Endothelial cell of umbilical vein (primary cell): ENCODE measurements at regions not wholly inside any gene's neighbourhood (a gene's known extent, or its start where the extent isn't known, plus 50 kb on each side); places are given as distances from the start of the nearest gene placed in this dataset.

ENCODE experiments used
- BruUV-seq: library from RNA; stranded (reverse); fragments of 400-500 nt; replicated peaks from 2 replicates; lab custom pipeline; 2021; lab: Mats Ljungman, UMichigan
- CTCF ChIA-PET: fragments of 300-600, 350-600 bp; sonication (Branson Sonifier 250); formaldehyde crosslinking; loops from one replicate; lab custom pipeline; 2021; ENCODE audit warnings: antibody characterized with exemption, inconsistent platforms; lab: Charles Lee
- POLR2A ChIA-PET: fragments of 300-600, 350-600 bp; sonication (Branson Sonifier 250); formaldehyde crosslinking; loops from one replicate; lab custom pipeline; 2021; ENCODE audit warnings: antibody characterized with exemption, inconsistent platforms; lab: Charles Lee
- DNase-seq: peaks from one replicate; pipeline ENCODE4 v3.0.0-alpha.2; 2011; ENCODE audit warnings: low read depth, low spot score
- FAIRE-seq: peaks from 2 replicates; lab custom pipeline; 2011; peaks lifted over from hg19 to GRCh38; lab: Jason Lieb, UNC
- H2AFZ ChIP-seq: 2 replicates; pipeline ENCODE4 v1.6.0; 2012; ENCODE audit warnings: low read depth, low read length, control low read depth, inconsistent platforms
- H3K27ac ChIP-seq: 2 replicates; pipeline ENCODE4 v1.5.1; 2011; ENCODE audit warnings: low read depth, mild to moderate bottlenecking, control low read depth, low read length, moderate library complexity; ENCODE audit not compliant: insufficient read depth
- H3K27me3 ChIP-seq, 2 experiments: 2 replicates each; pipeline versions ENCODE4 v1.6.0 to v1.6.1; 2011; ENCODE audit warnings: low read length in 2 of 2, mixed read lengths in 1 of 2; ENCODE audit not compliant: control insufficient read depth in 2 of 2, insufficient read depth in 2 of 2
- H3K36me3 ChIP-seq, 2 experiments: 2 replicates in 1 of 2; 3 replicates in 1 of 2; pipeline ENCODE4 v1.5.1; 2011; ENCODE audit warnings: low read length in 2 of 2, mild to moderate bottlenecking in 1 of 2, moderate library complexity in 1 of 2; ENCODE audit not compliant: control insufficient read depth in 2 of 2, insufficient read depth in 2 of 2; ENCODE audit errors: extremely low read depth in 1 of 2
- H3K4me1 ChIP-seq: 3 replicates; pipeline ENCODE4 v1.5.1; 2011; ENCODE audit warnings: mild to moderate bottlenecking, low read length; ENCODE audit not compliant: control insufficient read depth, insufficient read depth; ENCODE audit errors: extremely low read depth
- H3K4me2 ChIP-seq: 2 replicates; pipeline ENCODE4 v1.6.1; 2011; ENCODE audit warnings: low read length, control low read depth, mixed read lengths; ENCODE audit not compliant: insufficient read depth
- H3K4me3 ChIP-seq, 3 experiments: fragments of 200-600 bp in 1 of 3; sonication (generic), shearing (Covaris generic) in 1 of 3; replicated peaks in 1 of 3; 2 replicates each; pipeline ENCODE4 v1.5.1; 2011 to 2016; ENCODE audit warnings: control low read depth in 3 of 3, low read length in 3 of 3, mild to moderate bottlenecking in 2 of 3, inconsistent platforms in 1 of 3, low read depth in 1 of 3, moderate library complexity in 1 of 3; ENCODE audit not compliant: insufficient read depth in 1 of 3
- H3K79me2 ChIP-seq: 2 replicates; pipeline ENCODE4 v1.6.0; 2012; ENCODE audit warnings: low read length, inconsistent platforms; ENCODE audit not compliant: control insufficient read depth, insufficient read depth
- H3K9ac ChIP-seq: replicated peaks from 2 replicates; pipeline ENCODE3; 2011; ENCODE audit warnings: low read length, control low read depth; ENCODE audit not compliant: insufficient read depth; ENCODE audit errors: extremely low read depth
- H3K9me1 ChIP-seq: replicated peaks from 3 replicates; pipeline ENCODE4 v1.6.0; 2011; ENCODE audit warnings: mild to moderate bottlenecking, low read length; ENCODE audit not compliant: control insufficient read depth, insufficient read depth; ENCODE audit errors: extremely low read depth
- H3K9me3 ChIP-seq: replicated peaks from 2 replicates; pipeline ENCODE4 v1.5.1; 2012; ENCODE audit warnings: low read length, inconsistent platforms; ENCODE audit not compliant: control insufficient read depth, insufficient read depth
- H4K20me1 ChIP-seq: replicated peaks from 2 replicates; pipeline ENCODE3; 2011; ENCODE audit warnings: mild to moderate bottlenecking, low read length; ENCODE audit not compliant: control insufficient read depth, insufficient read depth; ENCODE audit errors: extremely low read depth
- CTCF ChIP-seq, 2 donors: IDR thresholded peaks; 1 replicate in 1 of 2; 2 replicates in 1 of 2; pipeline ENCODE4 v1.5.1; 2011; ENCODE audit warnings: low read length in 2 of 2, mild to moderate bottlenecking in 2 of 2, moderate library complexity in 2 of 2, control low read depth in 1 of 2, inconsistent platforms in 1 of 2, low read depth in 1 of 2; ENCODE audit not compliant: insufficient read depth in 1 of 2; ENCODE audit errors: extremely low read depth in 1 of 2
- EZH2 ChIP-seq: IDR thresholded peaks from 2 replicates; pipeline ENCODE4 v1.6.1; 2012; ENCODE audit warnings: borderline replicate concordance, low read depth, mild to moderate bottlenecking, moderate library complexity, low read length, inconsistent platforms; ENCODE audit not compliant: severe bottlenecking
- FOS ChIP-seq: IDR thresholded peaks from 2 replicates; pipeline ENCODE4 v1.6.1; 2011; ENCODE audit warnings: mild to moderate bottlenecking, low read length, moderate library complexity, borderline replicate concordance; ENCODE audit not compliant: insufficient read depth
- GATA2 ChIP-seq: IDR thresholded peaks from 2 replicates; pipeline ENCODE4 v1.7.0; 2011; ENCODE audit warnings: low read depth, mild to moderate bottlenecking, moderate library complexity, mixed read lengths, low read length; ENCODE audit not compliant: insufficient read length, insufficient read depth
- JUN ChIP-seq: IDR thresholded peaks from 2 replicates; pipeline ENCODE4 v1.6.1; 2011; ENCODE audit warnings: borderline replicate concordance, low read depth; ENCODE audit not compliant: insufficient read length, insufficient read depth
- MAX ChIP-seq: IDR thresholded peaks from 2 replicates; pipeline ENCODE4 v1.6.1; 2011; ENCODE audit not compliant: insufficient read depth, insufficient read length
- MYC ChIP-seq: IDR thresholded peaks from one replicate; pipeline ENCODE4 v1.6.1; 2011; ENCODE audit warnings: mild to moderate bottlenecking, low read depth, low read length
- POLR2A ChIP-seq: IDR thresholded peaks from 2 replicates; pipeline ENCODE4 v1.6.1; 2012; ENCODE audit warnings: low read depth, mild to moderate bottlenecking, control low read depth, low read length
- POLR2AphosphoS5 ChIP-seq: IDR thresholded peaks from 2 replicates; pipeline ENCODE4 v1.6.1; 2012; ENCODE audit warnings: low read depth, mild to moderate bottlenecking, control low read depth, low read length, moderate library complexity; ENCODE audit not compliant: insufficient read depth
- dilution Hi-C: fragments of 300-500 bp; cut with MboI; formaldehyde crosslinking; loops from one replicate; pipeline ENCODE4 v1.15.0; 2019; ENCODE audit warnings: low sequenced_read_pairs; ENCODE audit not compliant: extremely low pct_ligation_motif_present
- intact Hi-C: fragments of 100-400 bp; cut with micrococcal nuclease; formaldehyde crosslinking; loops from one replicate; pipeline ENCODE4 v1.10.0; 2022

- H3K79me2 ChIP-seq, result no peaks in the 10 kb centered on the region
- no peaks in the 10 kb centered on the region for H3K4me1 ChIP-seq
- BruUV-seq, result no TSS peak
- CTCF ChIA-PET, result no interaction called here
- H3K4me2 ChIP-seq, result no peak overlapping the region
- FAIRE-seq (no peak), DNase-seq (no peak)
- dilution Hi-C loops, result no loop called here
- H3K9me1 ChIP-seq, result no peaks in the 10 kb centered on the region
- H3K9ac ChIP-seq, result no peak overlapping the region
- TF ChIP-seq GATA2 (no peak), FOS (no peak), MAX (no peak), EZH2 (no peak), MYC (no peak), JUN (no peak), CTCF (IDR thresholded peaks at IDR 0.05; ENCODE audit: extremely low read depth in 1 of 2, insufficient read depth in 1 of 2, low read depth in 1 of 2, low read length in 2 of 2) (no peak), POLR2AphosphoS5 (no peak), POLR2A (no peak)
- H3K9me3 ChIP-seq, result no peaks in the 10 kb centered on the region
- no peak overlapping the region for H3K27ac ChIP-seq
- no peak overlapping the region for H3K4me3 ChIP-seq
- H4K20me1 ChIP-seq, result no peaks in the 10 kb centered on the region
- POLR2A ChIA-PET, result no interaction called here
- no peaks in the 10 kb centered on the region for H3K27me3 ChIP-seq
- intact Hi-C loops, result no loop called here
- H3K36me3 ChIP-seq, result no peaks in the 10 kb centered on the region
- no peak overlapping the region for H2AFZ ChIP-seq
Measured at GRCh38 chr7:109336531-109336930, 766.9 kb downstream of the DNAJB9 start.
